ENCODE measurements at regions not wholly inside any gene's neighbourhood (a gene's known extent, or its start where the extent isn't known, plus 50 kb on each side); places are given as distances from the start of the nearest gene placed in this dataset.

- ATAC-seq (no peak), DNase-seq (no peak)
- Histone ChIP-seq H3K9me3 (ENCODE audit: low read length) (no peaks in the 10 kb centered on the region), H3F3A (ENCODE audit: low read length, unreplicated experiment) (no peaks in the 10 kb centered on the region), H3K27me3 (ENCODE audit: low read length) (no peaks in the 10 kb centered on the region), H4K20me1 (ENCODE audit: low read length) (no peaks in the 10 kb centered on the region), H3K9ac (ENCODE audit: low read length) (no peak overlapping the region), H3K4me1 (ENCODE audit: insufficient read depth, low read length) (no peaks in the 10 kb centered on the region), H3K4me2 (ENCODE audit: low read length) (no peak overlapping the region), H3K27ac (ENCODE audit: low read length) (no peak overlapping the region), H3K79me2 (ENCODE audit: low read length) (no peaks in the 10 kb centered on the region), H2AFZ (ENCODE audit: low read length) (no peak overlapping the region), H3K9me2 (replicated peaks; ENCODE audit: low read length) (no peaks in the 10 kb centered on the region), H3K4me3 (ENCODE audit: low read length) (no peak overlapping the region), H3K36me3 (ENCODE audit: low read depth, low read length) (no peaks in the 10 kb centered on the region)
- intact Hi-C loops (cut with micrococcal nuclease), result no loop called here
- no peak for TF ChIP-seq EZH2 (IDR thresholded peaks at IDR 0.05; ENCODE audit: low read length, unreplicated experiment)
- no TSS peak for BruUV-seq (replicated peaks)
- ChIA-PET POLR2A (ENCODE audit: unreplicated experiment) (no interaction called here), CTCF (no interaction called here)
These were observed 123.1 kb downstream of the OSR1 start for GRCh38 chr2:19235308-19235707.

- Histone ChIP-seq H3F3A (ENCODE audit: low read length, unreplicated experiment) (no peaks in the 10 kb centered on the region), H3K9ac (ENCODE audit: low read length) (no peak overlapping the region), H3K27me3 (ENCODE audit: low read length) (no peaks in the 10 kb centered on the region), H4K20me1 (ENCODE audit: low read length) (no peaks in the 10 kb centered on the region), H3K27ac (ENCODE audit: low read length) (no peak overlapping the region), H2AFZ (ENCODE audit: low read length) (no peak overlapping the region), H3K9me3 (ENCODE audit: low read length) (no peaks in the 10 kb centered on the region), H3K79me2 (ENCODE audit: low read length) (no peaks in the 10 kb centered on the region), H3K4me2 (ENCODE audit: low read length) (no peak overlapping the region), H3K36me3 (ENCODE audit: low read depth, low read length) (no peaks in the 10 kb centered on the region), H3K4me3 (ENCODE audit: low read length) (no peak overlapping the region), H3K4me1 (ENCODE audit: insufficient read depth, low read length) (no peaks in the 10 kb centered on the region), H3K9me2 (replicated peaks; ENCODE audit: low read length) (no peaks in the 10 kb centered on the region)
- DNase-seq (no peak), ATAC-seq (no peak)
- ChIA-PET CTCF (no interaction called here), POLR2A (ENCODE audit: unreplicated experiment) (no interaction called here)
- no peak for TF ChIP-seq EZH2 (IDR thresholded peaks at IDR 0.05; ENCODE audit: low read length, unreplicated experiment)
- TF ChIP-seq CTCF (conservative IDR thresholded peaks at IDR 0.05; ENCODE audit: low read depth, low read length), result no peak
- no peak for TF ChIP-seq EZH2phosphoT487 (IDR thresholded peaks at IDR 0.05; ENCODE audit: borderline replicate concordance, low read length)
- intact Hi-C loops (cut with micrococcal nuclease), result no loop called here
- no TSS peak for BruUV-seq (replicated peaks)
These were observed 126.1 kb downstream of the OSR1 start for GRCh38 chr2:19232312-19232711.

GRCh38 chr2:19231625-19232024 lies 126.8 kb downstream of the OSR1 start:
- BruUV-seq (replicated peaks), result no TSS peak
- no peak for TF ChIP-seq EZH2phosphoT487 (IDR thresholded peaks at IDR 0.05; ENCODE audit: borderline replicate concordance, low read length)
- TF ChIP-seq CTCF (conservative IDR thresholded peaks at IDR 0.05; ENCODE audit: low read depth, low read length), result no peak
- TF ChIP-seq EZH2 (IDR thresholded peaks at IDR 0.05; ENCODE audit: low read length, unreplicated experiment), result no peak
- CTCF ChIA-PET, result no interaction called here
- H3K4me1 ChIP-seq (ENCODE audit: insufficient read depth, low read length), result no peaks in the 10 kb centered on the region
- no peak overlapping the region for H2AFZ ChIP-seq (ENCODE audit: low read length)
- H3K36me3 ChIP-seq (ENCODE audit: low read depth, low read length), result no peaks in the 10 kb centered on the region
- POLR2A ChIA-PET (ENCODE audit: unreplicated experiment), result no interaction called here
- intact Hi-C loops (cut with micrococcal nuclease), result no loop called here
- H3K27ac ChIP-seq (ENCODE audit: low read length), result no peak overlapping the region
- ATAC-seq (no peak), DNase-seq (no peak)
- H3K4me2 ChIP-seq (ENCODE audit: low read length), result no peak overlapping the region
- no peak overlapping the region for H3K4me3 ChIP-seq (ENCODE audit: low read length)
- no peaks in the 10 kb centered on the region for H3K27me3 ChIP-seq (ENCODE audit: low read length)
- no peaks in the 10 kb centered on the region for H3K9me3 ChIP-seq (ENCODE audit: low read length)
- no peaks in the 10 kb centered on the region for H3F3A ChIP-seq (ENCODE audit: low read length, unreplicated experiment)
- no peak overlapping the region for H3K9ac ChIP-seq (ENCODE audit: low read length)
- H3K79me2 ChIP-seq (ENCODE audit: low read length), result no peaks in the 10 kb centered on the region
- no peaks in the 10 kb centered on the region for H4K20me1 ChIP-seq (ENCODE audit: low read length)
- H3K9me2 ChIP-seq (replicated peaks; ENCODE audit: low read length), result no peaks in the 10 kb centered on the region
